ENCODE measurements at regions not wholly inside any gene's neighbourhood (a gene's known extent, or its start where the extent isn't known, plus 50 kb on each side); places are given as distances from the start of the nearest gene placed in this dataset.

DNA sequence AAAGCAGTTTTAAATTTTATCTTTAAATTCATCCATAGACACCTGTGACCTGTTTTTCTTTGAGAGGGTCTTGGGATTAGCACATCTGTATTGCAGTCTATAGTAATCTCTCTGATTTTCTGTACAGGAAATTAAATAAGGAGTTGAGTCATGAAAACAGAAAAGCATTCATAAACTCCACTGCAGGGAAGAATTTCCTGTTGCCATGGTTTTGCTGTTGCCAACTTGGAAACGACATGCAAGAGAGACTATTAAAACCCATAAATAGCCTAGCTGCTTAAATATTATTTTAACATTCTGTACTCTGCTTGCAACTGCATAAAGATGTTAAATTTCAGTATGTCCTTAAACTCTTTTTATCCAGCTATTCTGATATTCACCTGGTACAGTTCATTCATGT lies 281.0 kb upstream of the RGS6 start:
- intact Hi-C loops (cut with DNase I) = no loop called here
- FAIRE-seq (peak; percentile 44), DNase-seq (peak in 3 of 5 donors; percentile 32 to 91 (median 74))
- no peak overlapping the region for H3K4me3 ChIP-seq (ENCODE audit: low read length in 3 of 3)
- TF ChIP-seq, protein P1, sequence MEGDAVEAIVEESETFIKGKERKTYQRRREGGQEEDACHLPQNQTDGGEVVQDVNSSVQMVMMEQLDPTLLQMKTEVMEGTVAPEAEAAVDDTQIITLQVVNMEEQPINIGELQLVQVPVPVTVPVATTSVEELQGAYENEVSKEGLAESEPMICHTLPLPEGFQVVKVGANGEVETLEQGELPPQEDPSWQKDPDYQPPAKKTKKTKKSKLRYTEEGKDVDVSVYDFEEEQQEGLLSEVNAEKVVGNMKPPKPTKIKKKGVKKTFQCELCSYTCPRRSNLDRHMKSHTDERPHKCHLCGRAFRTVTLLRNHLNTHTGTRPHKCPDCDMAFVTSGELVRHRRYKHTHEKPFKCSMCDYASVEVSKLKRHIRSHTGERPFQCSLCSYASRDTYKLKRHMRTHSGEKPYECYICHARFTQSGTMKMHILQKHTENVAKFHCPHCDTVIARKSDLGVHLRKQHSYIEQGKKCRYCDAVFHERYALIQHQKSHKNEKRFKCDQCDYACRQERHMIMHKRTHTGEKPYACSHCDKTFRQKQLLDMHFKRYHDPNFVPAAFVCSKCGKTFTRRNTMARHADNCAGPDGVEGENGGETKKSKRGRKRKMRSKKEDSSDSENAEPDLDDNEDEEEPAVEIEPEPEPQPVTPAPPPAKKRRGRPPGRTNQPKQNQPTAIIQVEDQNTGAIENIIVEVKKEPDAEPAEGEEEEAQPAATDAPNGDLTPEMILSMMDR (IDR thresholded peaks at IDR 0.05; ENCODE audit: borderline replicate concordance, extremely low read depth, insufficient read depth) = no peak
- peaks cover 0 to 2% (median 0%) of the 10 kb centered on the region in 3 donors for H3K4me1 ChIP-seq (ENCODE audit: control insufficient read depth in 2 of 3, insufficient read depth in 2 of 3, low read depth in 1 of 3, low read length in 3 of 3)
- no peaks in the 10 kb centered on the region for H3K36me3 ChIP-seq (ENCODE audit: control insufficient read depth in 2 of 3, insufficient read depth in 3 of 3, low read length in 3 of 3)
- H3K9me3 ChIP-seq (ENCODE audit: control insufficient read depth in 2 of 3, insufficient read depth in 1 of 3, low read length in 3 of 3) = peaks cover 0 to 12% (median 3%) of the 10 kb centered on the region in 3 donors
- H3K27ac ChIP-seq (ENCODE audit: low read depth in 2 of 2, low read length in 2 of 2) = no peak overlapping the region
- H3K9ac ChIP-seq (ENCODE audit: low read length in 3 of 3) = no peak overlapping the region
- H3K27me3 ChIP-seq (ENCODE audit: control insufficient read depth, insufficient read depth, low read length) = no peaks in the 10 kb centered on the region

GRCh38 chr14:71652368-71652767 lies 279.9 kb upstream of the RGS6 start:
- Histone ChIP-seq H3K9ac (ENCODE audit: low read length in 3 of 3) (no peak overlapping the region), H3K27ac (ENCODE audit: low read depth in 2 of 2, low read length in 2 of 2) (no peak overlapping the region), H3K4me1 (ENCODE audit: control insufficient read depth in 2 of 3, insufficient read depth in 2 of 3, low read depth in 1 of 3, low read length in 3 of 3) (peaks cover 0 to 2% (median 0%) of the 10 kb centered on the region in 3 donors), H3K36me3 (ENCODE audit: control insufficient read depth in 2 of 3, insufficient read depth in 3 of 3, low read length in 3 of 3) (no peaks in the 10 kb centered on the region), H3K4me3 (ENCODE audit: low read length in 3 of 3) (no peak overlapping the region), H3K9me3 (ENCODE audit: control insufficient read depth in 2 of 3, insufficient read depth in 1 of 3, low read length in 3 of 3) (peaks cover 0 to 12% (median 3%) of the 10 kb centered on the region in 3 donors), H3K27me3 (ENCODE audit: control insufficient read depth, insufficient read depth, low read length) (no peaks in the 10 kb centered on the region)
- TF ChIP-seq, protein P1 (IDR thresholded peaks at IDR 0.05; ENCODE audit: borderline replicate concordance, extremely low read depth, insufficient read depth) = no peak
- FAIRE-seq (no peak), DNase-seq (no peak)
- intact Hi-C loops (cut with DNase I) = no loop called here

DNA sequence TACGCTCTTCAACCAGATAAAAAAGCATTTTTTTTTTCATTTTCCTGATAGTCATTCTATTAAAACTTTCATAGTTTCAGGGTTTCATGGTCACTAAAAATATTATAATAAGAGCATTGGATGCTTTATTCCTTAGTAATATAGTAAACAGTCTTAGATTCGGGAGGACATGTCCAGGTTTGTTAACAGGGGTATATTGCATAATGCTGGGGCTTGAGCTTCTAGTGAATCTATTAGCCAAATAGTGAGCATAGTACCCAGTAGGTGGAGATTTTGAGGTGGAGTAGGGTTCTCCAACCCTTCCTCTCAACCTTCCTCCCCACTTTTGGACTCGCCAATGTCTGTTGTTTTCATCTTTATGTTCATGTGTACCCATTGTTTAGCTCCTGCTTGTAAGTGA lies 277.4 kb upstream of the RGS6 start:
- no peak overlapping the region for H3K4me3 ChIP-seq (ENCODE audit: low read length in 3 of 3)
- H3K27me3 ChIP-seq (ENCODE audit: control insufficient read depth, insufficient read depth, low read length) = no peaks in the 10 kb centered on the region
- FAIRE-seq (no peak), DNase-seq (no peak)
- peaks cover 0 to 12% (median 3%) of the 10 kb centered on the region in 3 donors for H3K9me3 ChIP-seq (ENCODE audit: control insufficient read depth in 2 of 3, insufficient read depth in 1 of 3, low read length in 3 of 3)
- H3K9ac ChIP-seq (ENCODE audit: low read length in 3 of 3) = no peak overlapping the region
- no peak overlapping the region for H3K27ac ChIP-seq (ENCODE audit: low read depth in 2 of 2, low read length in 2 of 2)
- intact Hi-C loops (cut with DNase I) = no loop called here
- no peaks in the 10 kb centered on the region for H3K36me3 ChIP-seq (ENCODE audit: control insufficient read depth in 2 of 3, insufficient read depth in 3 of 3, low read length in 3 of 3)
- TF ChIP-seq, protein P1 (IDR thresholded peaks at IDR 0.05; ENCODE audit: borderline replicate concordance, extremely low read depth, insufficient read depth) = no peak
- H3K4me1 ChIP-seq (ENCODE audit: control insufficient read depth in 2 of 3, insufficient read depth in 2 of 3, low read depth in 1 of 3, low read length in 3 of 3) = peaks cover 0 to 3% (median 2%) of the 10 kb centered on the region in 3 donors

Measured in kidney (tissue), 13 donors.